ENCODE measurements at regions not wholly inside any gene's neighbourhood (a gene's known extent, or its start where the extent isn't known, plus 50 kb on each side); places are given as distances from the start of the nearest gene placed in this dataset.

DNA sequence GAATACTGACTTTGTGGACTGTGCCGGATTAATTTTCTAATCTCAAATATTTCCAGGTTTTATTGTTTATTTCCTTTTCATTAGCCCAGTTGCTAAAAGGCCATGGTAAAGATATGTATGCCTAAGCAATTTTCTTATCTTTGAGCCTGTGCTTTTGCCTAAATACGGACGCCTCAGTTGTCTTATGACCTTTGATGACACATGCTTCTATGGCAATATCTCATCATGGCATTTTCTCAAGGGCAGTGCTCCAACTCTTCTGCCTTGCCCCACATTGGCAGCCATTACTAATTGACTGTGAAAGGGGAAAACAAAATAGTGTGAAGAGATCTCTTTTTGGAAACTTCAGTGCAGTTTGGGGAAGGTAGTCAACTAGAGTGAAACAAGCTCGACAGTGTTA is 809.6 kb upstream of the NR2F2 start:
- H3K4me3 ChIP-seq (replicated peaks; ENCODE audit: insufficient read depth, low read length) = no peak overlapping the region
- H3K27me3 ChIP-seq (ENCODE audit: insufficient read depth, poor library complexity, severe bottlenecking) = no peaks in the 10 kb centered on the region
- DNase-seq (ENCODE audit: low read depth in 1 of 2, low spot score in 1 of 2) = no peak
- TF ChIP-seq GABPA (IDR thresholded peaks at IDR 0.05; ENCODE audit: low read depth) (no peak), SPI1 (IDR thresholded peaks at IDR 0.05; ENCODE audit: borderline replicate concordance, low read depth) (no peak), POLR2AphosphoS5 (IDR thresholded peaks at IDR 0.05; ENCODE audit: low read depth) (no peak)
- TF ChIP-seq, protein P1, sequence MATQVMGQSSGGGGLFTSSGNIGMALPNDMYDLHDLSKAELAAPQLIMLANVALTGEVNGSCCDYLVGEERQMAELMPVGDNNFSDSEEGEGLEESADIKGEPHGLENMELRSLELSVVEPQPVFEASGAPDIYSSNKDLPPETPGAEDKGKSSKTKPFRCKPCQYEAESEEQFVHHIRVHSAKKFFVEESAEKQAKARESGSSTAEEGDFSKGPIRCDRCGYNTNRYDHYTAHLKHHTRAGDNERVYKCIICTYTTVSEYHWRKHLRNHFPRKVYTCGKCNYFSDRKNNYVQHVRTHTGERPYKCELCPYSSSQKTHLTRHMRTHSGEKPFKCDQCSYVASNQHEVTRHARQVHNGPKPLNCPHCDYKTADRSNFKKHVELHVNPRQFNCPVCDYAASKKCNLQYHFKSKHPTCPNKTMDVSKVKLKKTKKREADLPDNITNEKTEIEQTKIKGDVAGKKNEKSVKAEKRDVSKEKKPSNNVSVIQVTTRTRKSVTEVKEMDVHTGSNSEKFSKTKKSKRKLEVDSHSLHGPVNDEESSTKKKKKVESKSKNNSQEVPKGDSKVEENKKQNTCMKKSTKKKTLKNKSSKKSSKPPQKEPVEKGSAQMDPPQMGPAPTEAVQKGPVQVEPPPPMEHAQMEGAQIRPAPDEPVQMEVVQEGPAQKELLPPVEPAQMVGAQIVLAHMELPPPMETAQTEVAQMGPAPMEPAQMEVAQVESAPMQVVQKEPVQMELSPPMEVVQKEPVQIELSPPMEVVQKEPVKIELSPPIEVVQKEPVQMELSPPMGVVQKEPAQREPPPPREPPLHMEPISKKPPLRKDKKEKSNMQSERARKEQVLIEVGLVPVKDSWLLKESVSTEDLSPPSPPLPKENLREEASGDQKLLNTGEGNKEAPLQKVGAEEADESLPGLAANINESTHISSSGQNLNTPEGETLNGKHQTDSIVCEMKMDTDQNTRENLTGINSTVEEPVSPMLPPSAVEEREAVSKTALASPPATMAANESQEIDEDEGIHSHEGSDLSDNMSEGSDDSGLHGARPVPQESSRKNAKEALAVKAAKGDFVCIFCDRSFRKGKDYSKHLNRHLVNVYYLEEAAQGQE (IDR thresholded peaks at IDR 0.05; ENCODE audit: insufficient replicate concordance, low read depth) = no peak
- TF ChIP-seq, protein P2, sequence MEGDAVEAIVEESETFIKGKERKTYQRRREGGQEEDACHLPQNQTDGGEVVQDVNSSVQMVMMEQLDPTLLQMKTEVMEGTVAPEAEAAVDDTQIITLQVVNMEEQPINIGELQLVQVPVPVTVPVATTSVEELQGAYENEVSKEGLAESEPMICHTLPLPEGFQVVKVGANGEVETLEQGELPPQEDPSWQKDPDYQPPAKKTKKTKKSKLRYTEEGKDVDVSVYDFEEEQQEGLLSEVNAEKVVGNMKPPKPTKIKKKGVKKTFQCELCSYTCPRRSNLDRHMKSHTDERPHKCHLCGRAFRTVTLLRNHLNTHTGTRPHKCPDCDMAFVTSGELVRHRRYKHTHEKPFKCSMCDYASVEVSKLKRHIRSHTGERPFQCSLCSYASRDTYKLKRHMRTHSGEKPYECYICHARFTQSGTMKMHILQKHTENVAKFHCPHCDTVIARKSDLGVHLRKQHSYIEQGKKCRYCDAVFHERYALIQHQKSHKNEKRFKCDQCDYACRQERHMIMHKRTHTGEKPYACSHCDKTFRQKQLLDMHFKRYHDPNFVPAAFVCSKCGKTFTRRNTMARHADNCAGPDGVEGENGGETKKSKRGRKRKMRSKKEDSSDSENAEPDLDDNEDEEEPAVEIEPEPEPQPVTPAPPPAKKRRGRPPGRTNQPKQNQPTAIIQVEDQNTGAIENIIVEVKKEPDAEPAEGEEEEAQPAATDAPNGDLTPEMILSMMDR (IDR thresholded peaks at IDR 0.05; ENCODE audit: insufficient read depth, low read length) = no peak
- H3K27ac ChIP-seq (replicated peaks) = no peak overlapping the region

DNA sequence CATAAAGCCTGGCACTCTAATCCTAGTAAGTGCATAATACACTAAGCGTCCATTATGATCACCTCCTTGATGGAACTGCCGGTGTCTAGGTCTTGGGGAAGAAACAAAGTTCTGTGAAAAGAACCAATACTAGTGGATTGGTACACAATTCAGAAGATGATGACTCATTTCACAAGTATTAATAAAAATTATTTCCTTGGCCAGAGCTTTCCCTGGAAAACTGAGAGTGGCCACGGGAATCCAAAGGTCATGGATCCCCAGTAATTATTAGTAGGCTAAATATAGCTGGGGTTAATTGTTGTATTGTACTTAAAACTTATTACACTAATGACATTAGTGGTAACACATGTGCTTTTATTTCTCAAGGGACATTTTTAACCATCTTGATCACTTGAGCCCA is 808.0 kb upstream of the NR2F2 start:
- Histone ChIP-seq H3K4me3 (replicated peaks; ENCODE audit: insufficient read depth, low read length) (no peak overlapping the region), H3K27ac (replicated peaks) (no peak overlapping the region), H3K27me3 (ENCODE audit: insufficient read depth, poor library complexity, severe bottlenecking) (no peaks in the 10 kb centered on the region)
- no peak for DNase-seq (ENCODE audit: low read depth in 1 of 2, low spot score in 1 of 2)
- TF ChIP-seq SPI1 (IDR thresholded peaks at IDR 0.05; ENCODE audit: borderline replicate concordance, low read depth) (no peak), GABPA (IDR thresholded peaks at IDR 0.05; ENCODE audit: low read depth) (no peak), POLR2AphosphoS5 (IDR thresholded peaks at IDR 0.05; ENCODE audit: low read depth) (no peak)
- TF ChIP-seq, protein P2 (IDR thresholded peaks at IDR 0.05; ENCODE audit: insufficient read depth, low read length) = no peak
- TF ChIP-seq, protein P1 (IDR thresholded peaks at IDR 0.05; ENCODE audit: insufficient replicate concordance, low read depth) = no peak

DNA sequence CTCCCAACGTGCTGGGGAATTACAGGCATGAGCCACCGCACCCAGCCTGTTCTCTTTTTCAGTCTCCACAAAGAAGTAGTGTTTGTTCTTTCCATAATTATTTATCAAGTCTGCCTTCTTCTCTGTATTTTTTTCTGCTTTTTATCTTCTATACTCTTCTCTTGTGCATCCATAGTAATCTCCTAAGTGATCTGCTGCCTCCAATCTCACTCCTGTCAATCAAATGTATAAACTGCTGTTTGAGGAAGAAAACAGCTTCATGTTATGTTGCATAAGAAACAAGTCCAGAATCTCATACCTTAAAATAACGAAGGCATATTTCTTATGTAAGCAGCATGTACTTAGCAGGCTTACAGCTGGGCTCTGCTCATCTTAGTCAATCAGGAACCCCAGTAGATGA is 801.6 kb upstream of the NR2F2 start:
- TF ChIP-seq GABPA (IDR thresholded peaks at IDR 0.05; ENCODE audit: low read depth) (no peak), POLR2AphosphoS5 (IDR thresholded peaks at IDR 0.05; ENCODE audit: low read depth) (no peak), SPI1 (IDR thresholded peaks at IDR 0.05; ENCODE audit: borderline replicate concordance, low read depth) (no peak)
- TF ChIP-seq, protein P1 (IDR thresholded peaks at IDR 0.05; ENCODE audit: insufficient replicate concordance, low read depth) = no peak
- TF ChIP-seq, protein P2 (IDR thresholded peaks at IDR 0.05; ENCODE audit: insufficient read depth, low read length) = no peak
- no peak for DNase-seq (ENCODE audit: low read depth in 1 of 2, low spot score in 1 of 2)
- no peaks in the 10 kb centered on the region for H3K27me3 ChIP-seq (ENCODE audit: insufficient read depth, poor library complexity, severe bottlenecking)
- H3K4me3 ChIP-seq (replicated peaks; ENCODE audit: insufficient read depth, low read length) = no peak overlapping the region
- no peak overlapping the region for H3K27ac ChIP-seq (replicated peaks)
